Fibroblast of the aortic adventitia (primary cell): ENCODE measurements at regions not wholly inside any gene's neighbourhood (a gene's known extent, or its start where the extent isn't known, plus 50 kb on each side); places are given as distances from the start of the nearest gene placed in this dataset.

Source experiments
- DNase-seq: peaks from one replicate; pipeline ENCODE4 v3.0.0-alpha.2; 2010; ENCODE audit warnings: low read depth
- H3K4me3 ChIP-seq: 2 replicates; pipeline ENCODE4 v1.5.1; 2011; ENCODE audit warnings: low read depth, mild to moderate bottlenecking, control low read depth, low read length, moderate library complexity
- CTCF ChIP-seq: IDR thresholded peaks from 2 replicates; pipeline ENCODE4 v1.5.1; 2011; ENCODE audit warnings: mild to moderate bottlenecking, low read length, control low read depth, inconsistent platforms; ENCODE audit not compliant: insufficient read depth

DNA sequence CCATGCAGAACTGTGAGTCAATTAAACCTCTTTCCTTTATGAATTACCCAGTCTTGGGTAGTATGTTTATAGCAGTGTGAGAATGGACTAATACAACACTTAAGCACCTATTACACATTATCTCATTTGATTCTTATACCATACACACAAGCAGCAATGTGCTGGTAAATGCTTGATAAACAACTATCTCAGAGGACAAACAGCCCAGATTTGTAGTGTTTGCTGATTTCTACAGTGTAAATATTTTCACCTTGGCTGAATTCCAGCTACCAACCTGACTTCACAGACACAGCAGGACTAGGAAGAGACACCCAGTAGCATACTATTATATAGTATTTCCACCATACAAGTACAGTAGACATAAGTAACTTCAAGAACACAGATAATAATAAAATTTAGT, 406.5 kb upstream of the CNKSR2 start:
- DNase-seq = no peak
- TF ChIP-seq CTCF = no peak
- H3K4me3 ChIP-seq = no peak overlapping the region

- TF ChIP-seq CTCF = no peak
- no peak for DNase-seq
- no peak overlapping the region for H3K4me3 ChIP-seq
These were observed 408.8 kb upstream of the CNKSR2 start for GRCh38 chrX:20965270-20966044.

DNA sequence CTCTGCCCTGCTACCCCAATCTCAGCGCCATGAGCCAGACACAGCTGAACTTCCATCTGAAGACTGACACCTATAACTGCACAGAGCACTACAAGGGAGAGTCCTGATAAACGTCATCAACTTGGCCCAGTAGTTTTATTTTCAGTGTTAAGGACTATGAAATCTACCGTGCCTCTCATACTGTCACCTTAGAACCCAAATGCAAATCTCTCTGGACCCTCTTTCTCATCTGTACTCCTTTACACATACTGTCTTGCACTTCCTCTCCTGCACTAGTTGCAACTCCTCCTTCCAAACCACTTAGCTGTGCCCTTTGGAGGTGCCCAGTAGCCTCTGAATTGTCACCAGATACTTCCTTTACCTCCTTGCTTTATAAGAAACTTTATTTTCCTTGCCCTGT, 420.2 kb upstream of the CNKSR2 start:
- no peak overlapping the region for H3K4me3 ChIP-seq
- no peak for DNase-seq
- TF ChIP-seq CTCF = no peak

GRCh38 chrX:20952180-20952579, 422.0 kb upstream of the CNKSR2 start:
- TF ChIP-seq CTCF = no peak
- no peak for DNase-seq
- H3K4me3 ChIP-seq = no peak overlapping the region

DNA sequence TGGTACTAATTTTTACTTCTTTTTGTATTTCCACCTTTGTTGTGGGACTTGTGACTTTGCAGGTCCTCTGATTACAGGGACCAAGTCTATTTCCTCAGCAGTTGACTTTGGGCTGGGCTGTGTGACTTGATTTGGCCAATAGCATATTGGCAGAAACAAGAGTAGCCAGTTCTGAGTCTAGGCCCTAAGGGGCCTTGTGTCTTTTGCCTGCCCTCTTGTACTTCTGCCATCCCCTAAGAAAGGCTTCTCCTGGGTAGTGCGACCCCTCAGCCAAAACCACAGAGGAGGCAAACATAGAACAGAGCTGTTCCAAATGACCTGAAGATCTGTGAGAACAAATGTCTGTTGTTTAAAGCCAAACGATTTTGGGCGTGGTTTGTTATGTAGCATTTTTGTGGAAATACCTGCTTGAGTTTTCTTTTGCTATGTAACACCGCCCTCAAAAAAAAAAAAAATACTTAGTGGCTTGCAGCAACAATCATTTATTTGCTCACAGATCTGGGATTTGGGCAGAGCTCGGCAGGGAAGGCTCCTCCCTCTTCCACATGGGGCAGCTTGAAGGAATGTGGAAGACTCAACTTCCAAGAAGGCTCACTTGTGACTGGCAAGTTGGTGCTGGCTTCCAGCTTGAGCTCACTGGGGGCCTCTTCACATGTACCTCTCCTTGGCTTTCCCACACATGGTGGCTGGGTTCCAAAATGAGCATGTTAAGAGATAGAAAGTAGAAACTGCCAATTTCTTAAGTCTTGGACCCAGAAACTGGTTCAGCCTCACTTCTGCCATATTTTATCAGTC, 423.0 kb upstream of the CNKSR2 start:
- no peak for DNase-seq
- no peak for TF ChIP-seq CTCF
- H3K4me3 ChIP-seq = no peak overlapping the region

GRCh38 chrX:20947411-20947912, 426.8 kb upstream of the CNKSR2 start:
- no peak for TF ChIP-seq CTCF
- DNase-seq = no peak
- no peak overlapping the region for H3K4me3 ChIP-seq
